Muscle of leg (tissue), 3 donors: ENCODE measurements at regions not wholly inside any gene's neighbourhood (a gene's known extent, or its start where the extent isn't known, plus 50 kb on each side); places are given as distances from the start of the nearest gene placed in this dataset.
A peak's percentile ranks its signal among the peaks of the same experiment; 100 is the strongest.
"Not testable (repeated sequence)": the region's sequence is repeated elsewhere in the genome, so short reads cannot be mapped to it uniquely, and the experiment has no call there.

Source experiments
- DNase-seq: peaks from one replicate; pipeline ENCODE4 v3.0.0; 2013
- H3K27ac ChIP-seq: one replicate; pipeline ENCODE4 v1.5.1; 2013; ENCODE audit warnings: mild to moderate bottlenecking, low read length, control low read depth
- H3K27me3 ChIP-seq: one replicate; pipeline ENCODE4 v1.6.1; 2013; ENCODE audit warnings: low read length; ENCODE audit not compliant: control insufficient read depth, insufficient read depth
- H3K36me3 ChIP-seq: one replicate; pipeline ENCODE4 v1.6.1; 2013; ENCODE audit warnings: low read length; ENCODE audit not compliant: control insufficient read depth, insufficient read depth
- H3K4me1 ChIP-seq: one replicate; pipeline ENCODE4 v1.6.1; 2013; ENCODE audit warnings: low read length; ENCODE audit not compliant: control insufficient read depth, insufficient read depth
- H3K4me3 ChIP-seq: one replicate; pipeline ENCODE4 v1.5.1; 2013; ENCODE audit warnings: low read length, control low read depth
- H3K9me3 ChIP-seq: replicated peaks from 2 replicates; pipeline ENCODE4 v1.6.1; 2013; ENCODE audit warnings: low read depth, low read length; ENCODE audit not compliant: control insufficient read depth
- WGBS: methylation state at CpG from one replicate; pipeline ENCODE4 v1.1.5; 2013; ENCODE audit warnings: missing lambda C conversion rate; ENCODE audit not compliant: insufficient coverage; 5-methylcytosine and 5-hydroxymethylcytosine counted together

DNA sequence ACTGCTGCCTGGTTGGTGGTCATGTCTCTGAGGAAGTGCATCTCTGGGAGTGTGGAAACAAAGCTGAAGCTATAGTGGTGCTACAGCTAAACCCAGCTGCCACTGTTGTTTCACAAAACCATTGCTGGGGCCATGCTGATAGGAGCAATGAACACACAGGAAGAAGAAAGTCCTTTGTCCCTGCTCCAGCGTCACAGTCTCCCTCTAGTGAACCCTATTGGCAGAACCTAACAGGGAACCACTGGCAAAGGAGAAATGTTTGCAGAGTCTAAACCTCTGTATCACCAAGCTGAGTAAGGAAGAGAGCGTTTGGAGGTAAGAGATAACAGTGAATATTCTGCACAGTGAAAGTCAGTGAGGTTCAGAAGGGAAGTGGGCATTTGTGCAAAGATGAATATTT is 244.0 kb downstream of the YTHDC2 start:
- no peaks in the 10 kb centered on the region for H3K4me1 ChIP-seq
- no CpG with 5 or more reads among the region's 2 CpGs for WGBS
- no peak for DNase-seq
- no peaks in the 10 kb centered on the region for H3K9me3 ChIP-seq
- no peak overlapping the region for H3K27ac ChIP-seq
- H3K36me3 ChIP-seq = no peaks in the 10 kb centered on the region
- no peaks in the 10 kb centered on the region for H3K27me3 ChIP-seq
- no peak overlapping the region for H3K4me3 ChIP-seq

GRCh38 chr5:113759505-113759904 is 246.0 kb downstream of the YTHDC2 start:
- no peak for DNase-seq
- Histone ChIP-seq H3K4me3 (no peak overlapping the region), H3K36me3 (no peaks in the 10 kb centered on the region), H3K4me1 (no peaks in the 10 kb centered on the region), H3K9me3 (no peaks in the 10 kb centered on the region), H3K27me3 (no peaks in the 10 kb centered on the region), H3K27ac (no peak overlapping the region)
- WGBS = no CpG with 5 or more reads among the region's 2 CpGs

DNA sequence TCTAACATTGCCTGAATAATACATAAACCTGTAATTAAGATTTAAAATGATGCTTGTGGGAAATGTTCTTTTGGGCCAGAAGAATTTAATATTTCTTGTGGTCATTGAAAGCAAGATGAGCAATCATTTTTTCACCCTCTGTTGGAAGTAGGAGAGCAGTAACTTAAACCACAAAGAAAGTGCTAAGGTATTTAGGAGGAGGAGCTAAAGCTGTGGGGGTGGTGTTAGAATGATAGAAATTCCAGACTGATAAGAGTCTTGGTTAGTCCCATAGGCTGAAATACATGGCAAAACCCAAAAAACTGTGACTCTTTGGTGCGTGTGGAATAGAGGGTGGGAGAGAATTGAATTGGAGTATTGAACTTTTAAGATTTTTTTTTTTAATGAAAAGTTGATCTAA is 247.0 kb downstream of the YTHDC2 start:
- no peak overlapping the region for H3K27ac ChIP-seq
- WGBS = 40% methylated on average over 1 of the region's 1 CpG
- H3K9me3 ChIP-seq = no peaks in the 10 kb centered on the region
- no peak overlapping the region for H3K4me3 ChIP-seq
- no peaks in the 10 kb centered on the region for H3K27me3 ChIP-seq
- H3K36me3 ChIP-seq = no peaks in the 10 kb centered on the region
- no peak for DNase-seq
- H3K4me1 ChIP-seq = no peaks in the 10 kb centered on the region

- H3K27ac ChIP-seq = no peak overlapping the region
- H3K36me3 ChIP-seq = no peaks in the 10 kb centered on the region
- DNase-seq = no peak
- peaks cover 3% of the 10 kb centered on the region for H3K9me3 ChIP-seq
- H3K4me3 ChIP-seq = no peak overlapping the region
- 100% methylated on average over 1 of the region's 1 CpG for WGBS
- no peaks in the 10 kb centered on the region for H3K4me1 ChIP-seq
- no peaks in the 10 kb centered on the region for H3K27me3 ChIP-seq
Measured at GRCh38 chr5:113761594-113761993, 248.1 kb downstream of the YTHDC2 start.

DNA sequence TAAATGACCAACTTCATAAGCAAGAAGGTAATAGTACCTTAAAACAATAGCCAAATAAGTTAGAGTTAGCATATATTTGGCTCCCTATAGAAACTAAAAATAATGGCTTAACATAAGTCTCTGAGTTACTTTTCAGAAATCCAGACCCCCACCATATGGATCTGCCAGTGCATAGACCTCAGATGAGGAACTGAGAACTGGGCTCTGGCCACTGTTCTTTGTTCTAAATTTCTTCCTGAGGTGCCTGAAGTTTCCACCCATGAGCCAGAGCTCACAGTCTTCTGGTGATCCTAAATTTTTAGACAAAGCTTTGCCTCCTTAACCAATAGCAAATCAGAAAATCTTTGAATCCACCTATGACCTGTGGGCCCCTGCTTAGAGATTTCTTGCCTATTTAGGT is 250.9 kb downstream of the YTHDC2 start:
- no peaks in the 10 kb centered on the region for H3K27me3 ChIP-seq
- no peak overlapping the region for H3K27ac ChIP-seq
- H3K4me3 ChIP-seq = no peak overlapping the region
- no peak for DNase-seq
- H3K9me3 ChIP-seq = peaks cover 3% of the 10 kb centered on the region
- no peaks in the 10 kb centered on the region for H3K4me1 ChIP-seq
- H3K36me3 ChIP-seq = no peaks in the 10 kb centered on the region

DNA sequence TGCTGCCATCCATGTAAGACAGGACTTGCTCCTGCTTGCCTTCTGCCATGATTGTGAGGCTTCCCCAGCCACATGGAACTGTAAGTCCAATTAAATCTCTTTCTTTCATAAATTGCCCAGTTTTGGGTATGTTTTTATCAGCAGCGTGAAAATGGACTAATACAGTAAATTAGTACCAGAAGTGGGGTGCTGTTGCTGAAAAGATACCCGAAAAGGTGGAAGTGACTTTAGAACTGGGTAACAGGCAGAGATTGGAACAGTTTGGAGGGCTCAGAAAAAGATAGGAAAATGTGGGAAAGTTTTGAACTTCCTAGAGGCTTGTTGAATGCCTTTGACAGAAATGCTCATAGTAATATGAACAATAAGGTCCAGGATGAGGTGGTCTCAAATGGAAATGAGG is 253.3 kb downstream of the YTHDC2 start:
- WGBS = 100% methylated on average over 1 of the region's 2 CpGs
- H3K4me3 ChIP-seq, H3K27ac ChIP-seq, H3K27me3 ChIP-seq, H3K36me3 ChIP-seq, DNase-seq, H3K9me3 ChIP-seq, H3K4me1 ChIP-seq: not testable (repeated sequence)

DNA sequence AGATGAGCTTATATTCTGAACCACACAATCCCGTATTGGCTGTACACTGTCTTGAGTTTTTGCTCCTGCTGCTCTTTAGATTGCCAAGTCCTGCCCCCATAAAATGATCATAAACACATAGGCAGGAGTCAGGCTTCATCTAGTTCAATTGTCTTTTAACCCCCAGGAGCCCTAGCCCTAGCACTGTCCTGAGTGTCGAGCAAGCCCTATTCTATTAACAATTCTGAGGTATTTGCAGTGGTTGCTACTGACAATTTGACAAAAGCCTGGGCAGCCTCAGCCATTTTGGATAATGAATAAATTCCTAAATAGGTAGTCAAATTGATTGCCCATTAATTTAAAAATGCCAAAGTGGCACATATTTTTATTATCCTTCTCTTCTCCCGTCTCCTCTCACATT is 257.2 kb downstream of the YTHDC2 start:
- Histone ChIP-seq H3K36me3 (no peaks in the 10 kb centered on the region), H3K4me3 (no peak overlapping the region), H3K9me3 (peaks cover 3% of the 10 kb centered on the region), H3K4me1 (no peaks in the 10 kb centered on the region), H3K27ac (no peak overlapping the region), H3K27me3 (no peaks in the 10 kb centered on the region)
- DNase-seq = no peak
- WGBS = no CpG with 5 or more reads among the region's 3 CpGs

GRCh38 chr5:113771483-113771882 is 258.0 kb downstream of the YTHDC2 start:
- no peaks in the 10 kb centered on the region for H3K36me3 ChIP-seq
- peaks cover under 1% of the 10 kb centered on the region for H3K9me3 ChIP-seq
- H3K27ac ChIP-seq = no peak overlapping the region
- no peak for DNase-seq
- H3K4me1 ChIP-seq = no peaks in the 10 kb centered on the region
- no peaks in the 10 kb centered on the region for H3K27me3 ChIP-seq
- 55% methylated on average over 1 of the region's 2 CpGs for WGBS
- H3K4me3 ChIP-seq = no peak overlapping the region

DNA sequence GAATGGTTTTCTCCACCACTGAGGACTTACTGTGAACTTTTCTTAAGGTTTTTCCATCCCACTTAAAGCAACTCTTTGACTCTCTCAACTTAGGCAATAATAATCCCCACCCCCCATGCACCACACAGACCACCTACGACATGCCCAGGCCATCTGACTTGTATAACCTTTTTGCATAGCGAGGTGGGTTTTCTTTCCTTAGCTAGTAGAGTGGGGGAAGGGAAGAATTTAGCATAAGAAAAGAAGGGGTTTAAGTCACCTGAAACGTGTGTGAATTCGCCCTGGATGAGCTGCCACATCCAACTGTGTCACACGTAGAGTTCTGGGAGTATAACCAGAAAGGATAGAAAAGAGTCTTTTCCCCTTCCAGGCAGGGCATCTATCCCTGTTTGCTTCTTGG is 262.7 kb downstream of the YTHDC2 start:
- Histone ChIP-seq H3K27me3 (no peaks in the 10 kb centered on the region), H3K9me3 (no peaks in the 10 kb centered on the region), H3K4me1 (no peaks in the 10 kb centered on the region), H3K27ac (no peak overlapping the region), H3K36me3 (no peaks in the 10 kb centered on the region), H3K4me3 (no peak overlapping the region)
- 82% methylated on average over 2 of the region's 5 CpGs for WGBS
- DNase-seq = no peak

GRCh38 chr5:113776832-113777525 is 263.5 kb downstream of the YTHDC2 start:
- 47% methylated on average over 2 of the region's 5 CpGs for WGBS
- no peaks in the 10 kb centered on the region for H3K36me3 ChIP-seq
- no peaks in the 10 kb centered on the region for H3K4me1 ChIP-seq
- no peak overlapping the region for H3K27ac ChIP-seq
- peak; percentile 16 for DNase-seq
- H3K4me3 ChIP-seq = no peak overlapping the region
- no peaks in the 10 kb centered on the region for H3K9me3 ChIP-seq
- no peaks in the 10 kb centered on the region for H3K27me3 ChIP-seq

DNA sequence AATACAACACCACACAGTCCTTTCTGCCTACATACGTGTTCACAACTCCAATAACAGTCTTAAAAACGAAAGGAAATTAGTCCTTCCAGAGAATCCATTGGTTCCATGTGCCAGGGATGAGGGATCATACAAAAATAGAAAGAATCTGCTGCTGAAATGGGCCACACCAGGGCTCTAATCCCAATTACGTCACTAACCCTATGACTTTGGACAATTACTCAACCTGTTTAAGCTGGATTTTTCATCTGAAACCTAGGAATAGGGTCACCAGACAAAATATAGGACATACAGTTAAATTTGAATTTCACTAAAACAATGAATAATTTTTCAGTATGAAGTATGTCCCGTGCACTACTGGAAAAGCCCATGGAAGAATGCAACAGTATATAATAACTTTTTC is 264.7 kb downstream of the YTHDC2 start:
- Histone ChIP-seq H3K27me3 (no peaks in the 10 kb centered on the region), H3K4me3 (no peak overlapping the region), H3K4me1 (no peaks in the 10 kb centered on the region), H3K36me3 (no peaks in the 10 kb centered on the region), H3K9me3 (no peaks in the 10 kb centered on the region), H3K27ac (no peak overlapping the region)
- DNase-seq = no peak
- WGBS = no CpG with 5 or more reads among the region's 4 CpGs
